NCI-H128 (cell line): ENCODE measurements at regions not wholly inside any gene's neighbourhood (a gene's known extent, or its start where the extent isn't known, plus 50 kb on each side); places are given as distances from the start of the nearest gene placed in this dataset.
"Not testable (repeated sequence)": the region's sequence is repeated elsewhere in the genome, so short reads cannot be mapped to it uniquely, and the experiment has no call there.

Experiments used
- DNase-seq: peaks from one replicate; lab custom pipeline; 2025; ENCODE audit not compliant: unreplicated experiment; lab: John Stamatoyannopoulos, UW

DNA sequence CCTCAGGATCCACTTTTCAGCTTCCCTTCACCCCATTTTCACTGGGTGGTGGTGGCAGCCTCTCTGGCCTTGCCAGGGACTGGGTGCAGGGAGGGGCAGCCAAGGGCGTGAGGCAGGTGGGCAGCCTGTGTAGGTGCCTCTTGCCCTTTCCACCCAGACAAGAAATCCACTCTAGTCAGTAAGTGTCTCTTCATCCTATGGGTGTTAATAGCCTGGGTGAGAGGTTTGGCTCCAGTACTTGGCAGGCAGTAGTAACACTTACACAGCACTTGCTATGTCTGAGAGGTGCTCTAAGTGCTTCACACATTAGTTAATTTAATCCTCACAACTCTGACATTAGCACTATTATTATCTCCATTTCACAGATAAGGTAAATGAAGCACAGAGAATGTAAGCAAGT lies 171.9 kb downstream of the EMP1 start:
- no peak for DNase-seq

DNA sequence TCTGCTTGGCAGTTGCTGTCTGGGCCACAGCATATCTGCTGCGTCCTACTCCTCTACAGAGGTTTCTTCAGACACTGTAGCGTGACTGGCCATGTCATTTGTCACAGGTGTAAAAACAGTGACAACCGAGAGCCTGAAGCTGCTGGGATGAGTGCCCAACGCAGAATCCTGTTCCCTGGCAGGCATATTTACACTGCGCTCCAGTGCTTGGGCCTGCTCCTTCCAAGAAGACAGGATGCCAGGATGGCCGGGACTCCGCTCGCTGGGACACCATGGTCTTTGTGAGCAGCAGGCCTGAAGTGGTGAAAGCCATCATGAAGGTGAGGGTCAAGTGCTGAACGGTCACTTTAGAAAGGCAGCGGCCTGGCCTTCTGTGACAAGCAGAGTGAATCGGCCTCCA lies 171.4 kb downstream of the EMP1 start:
- DNase-seq = no peak

DNA sequence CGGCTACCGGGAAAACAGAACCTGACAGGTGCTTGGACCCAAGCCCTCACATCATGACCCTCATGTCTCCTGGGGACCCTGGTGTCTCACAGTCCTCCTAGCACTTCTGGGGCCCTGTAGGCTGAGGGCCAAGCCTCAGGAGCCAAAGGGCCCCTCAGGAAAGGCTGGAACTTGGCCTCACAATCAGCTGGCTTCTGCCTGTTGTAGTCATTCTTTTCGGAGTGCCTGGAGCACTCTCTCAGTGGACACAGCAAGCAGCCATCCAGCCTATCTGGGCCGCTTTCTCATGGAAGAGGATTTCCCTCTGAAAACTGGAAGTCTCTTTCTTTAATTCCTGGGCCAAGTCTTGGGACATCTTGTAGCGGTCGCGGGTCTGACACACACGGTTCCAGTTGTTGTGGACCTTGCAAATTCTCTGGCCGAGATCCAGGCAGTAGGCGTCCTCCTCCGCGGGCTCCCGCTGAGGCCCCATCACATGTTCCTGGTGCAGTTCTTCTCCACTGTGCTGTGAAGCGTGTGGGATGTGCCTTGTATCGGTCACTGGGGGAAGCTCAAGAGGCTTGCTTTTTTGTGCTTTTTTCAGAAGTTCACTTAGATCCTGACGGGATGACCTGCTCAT lies 169.3 kb downstream of the EMP1 start:
- no peak for DNase-seq

DNA sequence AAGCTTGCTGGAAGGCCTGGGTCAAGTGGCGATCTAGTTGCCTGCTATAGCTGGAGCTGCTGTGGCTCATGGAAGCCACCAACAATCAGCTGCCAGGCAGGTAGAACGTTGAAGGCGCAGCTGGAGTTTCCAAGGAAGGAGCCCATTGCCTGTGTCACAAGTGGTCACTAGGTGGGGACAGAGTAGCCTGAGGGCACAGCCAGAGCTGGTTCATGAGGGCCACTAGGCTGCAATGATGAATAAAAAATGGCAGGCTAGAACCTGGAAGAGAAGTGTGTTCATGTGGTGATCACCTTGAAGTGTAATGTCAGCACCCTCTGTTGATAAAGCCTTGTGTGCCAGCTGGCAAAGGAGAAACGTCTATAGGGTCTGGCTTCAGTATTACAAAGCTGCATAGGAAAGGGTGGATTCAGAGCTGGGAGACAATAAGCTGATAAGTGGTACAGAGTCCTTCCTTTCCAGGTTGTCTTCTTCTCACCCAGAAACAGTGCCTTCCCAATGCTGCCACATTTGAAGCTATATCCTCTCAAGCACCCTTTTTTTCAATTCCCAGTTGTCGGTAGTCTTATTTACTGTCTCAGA lies 165.8 kb downstream of the EMP1 start:
- DNase-seq = peak; percentile 16

DNA sequence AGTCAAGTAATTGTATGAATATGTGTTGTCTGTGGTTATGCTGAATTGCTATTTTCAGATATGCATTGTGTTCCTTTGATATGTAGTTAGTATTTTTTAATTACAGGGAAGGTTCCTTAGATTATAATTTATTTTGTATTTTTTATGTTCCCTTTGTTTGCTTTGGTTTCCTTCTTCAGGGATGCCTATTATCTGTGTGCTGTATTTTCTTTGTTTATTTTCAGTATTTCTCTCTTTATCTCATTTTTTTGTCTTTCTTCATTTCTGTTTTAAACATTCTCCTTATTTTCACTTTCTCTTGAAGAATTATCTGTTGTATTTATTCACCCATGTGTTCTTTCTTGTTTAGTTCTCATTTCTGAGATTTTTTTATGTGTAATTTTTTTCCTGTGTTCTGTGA lies 163.1 kb downstream of the EMP1 start:
- DNase-seq = no peak

DNA sequence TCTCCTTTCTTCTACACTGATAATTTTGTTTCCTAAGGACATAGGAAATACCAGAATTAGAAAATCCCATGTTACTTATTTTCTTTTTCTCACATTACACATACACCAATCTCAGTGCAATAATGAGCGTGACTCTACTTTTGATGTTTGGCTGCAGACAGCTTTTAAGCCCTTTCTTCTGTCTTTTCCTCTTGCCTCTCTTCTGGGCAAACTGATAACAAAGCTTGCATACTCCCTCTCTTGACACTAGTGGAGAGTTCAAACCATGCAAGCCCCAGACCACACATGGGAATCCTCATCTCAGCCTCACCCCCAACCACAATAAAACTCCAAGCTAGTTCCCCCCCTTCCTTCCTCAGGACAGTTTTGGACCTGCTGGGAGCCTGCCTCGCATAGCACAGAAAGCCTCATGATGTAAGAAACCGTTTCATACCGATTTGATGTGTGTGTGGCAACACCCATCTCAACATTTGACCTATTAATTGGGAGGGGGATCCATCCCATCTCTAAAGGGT lies 161.9 kb downstream of the EMP1 start:
- DNase-seq = no peak

DNA sequence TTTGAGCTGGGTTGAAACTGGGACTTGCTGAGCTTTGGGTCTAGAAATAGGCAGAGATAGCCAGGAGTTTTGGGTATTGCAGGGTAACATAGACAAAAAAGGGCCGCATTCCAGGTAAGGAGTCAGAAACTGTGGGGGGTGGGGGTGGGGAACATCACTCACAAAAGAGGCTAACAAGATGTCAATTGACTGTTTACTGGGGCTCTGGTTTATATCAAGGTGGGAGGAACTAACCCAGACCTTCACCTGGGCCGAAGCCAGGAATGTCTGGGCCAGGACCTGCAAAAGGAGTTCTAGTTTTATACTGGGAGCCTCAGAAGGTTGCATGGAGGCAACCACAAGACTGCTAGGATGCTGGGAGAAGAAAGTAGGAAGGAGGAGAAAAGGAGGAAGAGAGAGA lies 154.4 kb downstream of the EMP1 start:
- DNase-seq = no peak

DNA sequence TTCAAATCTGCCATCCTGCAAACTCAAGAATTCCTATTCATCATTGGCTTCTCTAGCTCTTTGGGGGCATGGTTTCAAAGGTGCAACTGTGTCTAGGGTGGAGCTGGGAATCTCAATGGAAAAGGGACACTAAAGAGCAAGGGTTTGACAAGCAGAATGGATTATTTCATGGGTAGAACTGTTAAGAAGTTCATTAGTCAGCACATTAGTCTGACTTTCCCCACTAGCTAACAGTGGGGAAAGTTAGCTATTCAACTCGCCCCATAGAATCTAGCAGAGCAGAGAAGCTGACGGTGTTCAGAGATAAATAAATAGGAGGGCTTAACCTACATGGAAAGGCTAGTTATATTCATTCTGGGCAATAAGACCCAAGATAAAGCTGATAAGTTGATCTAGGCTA lies 153.9 kb downstream of the EMP1 start:
- no peak for DNase-seq

DNA sequence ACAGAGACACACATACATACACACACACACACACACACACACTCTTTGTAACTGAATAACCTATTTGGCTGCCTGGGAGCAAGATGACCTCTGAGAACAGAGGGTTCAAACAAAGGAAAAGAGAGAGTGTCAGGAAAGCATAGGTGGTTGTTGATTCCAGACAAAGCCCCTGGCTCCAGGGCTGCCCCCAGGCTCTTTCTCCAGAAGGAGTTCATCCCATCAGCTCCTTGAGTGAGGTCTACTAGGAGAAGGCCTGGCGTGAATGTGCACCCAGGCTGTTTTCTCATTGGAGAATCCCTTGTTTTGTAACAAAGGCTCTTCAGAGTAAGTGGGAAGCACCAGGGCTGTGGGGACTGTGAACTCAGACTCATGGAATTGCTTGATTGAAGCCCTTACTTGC lies 151.9 kb downstream of the EMP1 start:
- DNase-seq = no peak

DNA sequence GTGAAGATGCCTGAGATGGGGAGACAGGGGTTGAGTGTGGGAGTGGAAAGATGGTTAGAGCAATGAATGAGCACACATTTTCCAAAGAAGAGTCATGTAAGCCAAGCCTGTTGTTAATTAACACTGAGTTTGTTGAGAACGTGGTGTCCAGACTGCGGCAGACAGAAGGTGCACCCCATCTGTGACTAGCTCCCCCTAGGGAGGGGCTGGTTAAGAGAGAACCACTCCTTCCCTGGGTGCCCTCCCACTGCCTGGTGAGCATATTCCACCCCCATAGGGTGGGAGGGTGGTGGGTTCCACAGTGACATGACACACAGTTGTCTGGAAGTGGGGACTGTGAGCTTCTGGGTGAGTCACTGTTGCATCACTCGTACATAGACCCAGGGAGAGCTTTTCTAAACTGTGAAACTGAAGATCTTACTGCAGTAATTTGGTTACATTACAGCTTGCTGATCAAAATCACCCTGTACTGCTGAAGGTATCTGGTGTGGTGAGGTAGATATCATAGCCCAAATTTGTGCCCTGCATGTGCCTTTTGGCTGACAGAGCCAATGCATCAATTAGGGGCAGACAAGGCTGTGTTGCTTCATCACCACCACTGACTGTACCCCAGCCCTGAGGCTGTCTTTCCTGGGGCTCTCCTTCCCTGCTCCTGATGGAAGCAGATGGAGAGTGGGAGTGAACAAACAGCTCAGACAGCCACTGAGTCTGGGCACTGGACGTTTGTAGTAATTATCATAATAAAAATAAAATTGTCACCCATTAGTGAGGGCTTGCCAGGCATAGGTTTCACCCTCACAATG lies 150.9 kb downstream of the EMP1 start:
- no peak for DNase-seq

DNA sequence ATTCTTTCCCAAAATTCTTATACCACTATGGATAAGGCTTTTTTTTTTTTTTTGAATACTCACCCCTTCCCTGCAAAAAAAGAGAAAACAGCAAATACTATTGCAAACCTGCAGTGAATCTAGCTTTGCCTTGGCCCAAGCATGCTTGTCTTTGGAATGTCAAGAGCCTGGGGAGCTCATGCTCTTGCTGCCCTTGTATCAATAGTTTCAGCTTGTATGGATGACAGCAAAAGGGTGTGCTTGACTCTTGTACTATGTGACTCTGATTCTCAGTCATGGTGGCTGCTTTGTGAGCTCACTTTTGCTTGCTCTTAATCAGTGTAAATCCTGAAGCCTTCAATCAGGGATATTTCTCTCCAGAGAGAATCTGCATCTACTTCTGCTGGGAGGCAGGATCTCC lies 149.2 kb downstream of the EMP1 start:
- DNase-seq = no peak

DNA sequence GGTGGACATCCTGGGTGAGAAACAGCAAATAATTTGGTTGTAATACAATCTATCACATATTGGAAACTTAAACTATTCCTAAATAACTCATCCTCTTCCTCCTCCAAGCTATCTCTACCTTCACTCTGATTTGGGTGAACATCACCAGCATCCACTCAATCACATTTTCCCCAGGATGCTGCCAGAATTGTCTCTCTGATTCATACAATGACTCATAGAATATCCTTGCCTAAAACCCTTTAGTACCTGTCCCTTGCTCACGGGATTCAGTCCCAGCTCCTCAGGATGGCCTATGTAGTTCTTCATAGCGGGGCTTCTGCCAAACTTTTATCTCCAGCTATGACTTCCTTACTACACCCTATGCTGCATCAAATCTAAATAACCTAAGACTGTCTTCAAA lies 146.8 kb downstream of the EMP1 start:
- no peak for DNase-seq

DNA sequence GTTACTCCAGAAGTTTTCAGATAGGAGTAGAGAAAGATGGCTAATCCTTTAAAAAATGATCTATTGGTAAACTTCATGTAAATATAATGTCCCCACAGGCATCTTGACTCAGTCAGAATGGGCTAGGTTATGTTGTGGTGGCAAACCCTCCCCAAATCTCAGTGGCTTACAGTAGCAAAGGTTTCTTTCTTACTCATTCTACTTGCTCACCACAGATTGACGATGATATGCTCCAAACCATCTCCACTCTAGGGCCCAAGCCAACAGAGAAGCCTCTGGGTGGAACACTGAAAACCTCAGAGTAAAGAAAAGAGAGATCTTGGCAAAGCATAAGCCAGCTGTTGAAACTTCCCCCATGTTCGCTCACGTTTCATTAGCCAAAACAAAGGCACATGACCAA lies 146.4 kb downstream of the EMP1 start:
- no peak for DNase-seq

DNA sequence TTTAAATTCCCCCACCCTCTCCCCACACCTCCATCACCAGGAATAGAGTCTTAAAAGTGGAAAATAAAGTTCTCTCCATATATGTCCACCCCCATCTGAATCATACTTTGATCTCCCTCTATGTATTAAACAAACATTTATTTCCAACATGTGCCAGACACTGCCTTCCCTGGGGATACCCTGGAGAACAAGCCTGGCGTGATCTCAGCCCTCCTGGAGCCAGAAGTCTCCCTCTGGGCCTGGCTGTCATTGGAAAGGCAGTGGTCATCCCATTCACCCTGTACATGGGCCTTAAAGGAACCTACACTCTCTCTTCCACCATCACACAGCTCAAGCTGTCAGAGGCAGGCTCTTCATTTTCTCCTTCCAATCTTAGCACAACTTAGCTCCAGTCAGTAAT lies 143.6 kb downstream of the EMP1 start:
- no peak for DNase-seq

DNA sequence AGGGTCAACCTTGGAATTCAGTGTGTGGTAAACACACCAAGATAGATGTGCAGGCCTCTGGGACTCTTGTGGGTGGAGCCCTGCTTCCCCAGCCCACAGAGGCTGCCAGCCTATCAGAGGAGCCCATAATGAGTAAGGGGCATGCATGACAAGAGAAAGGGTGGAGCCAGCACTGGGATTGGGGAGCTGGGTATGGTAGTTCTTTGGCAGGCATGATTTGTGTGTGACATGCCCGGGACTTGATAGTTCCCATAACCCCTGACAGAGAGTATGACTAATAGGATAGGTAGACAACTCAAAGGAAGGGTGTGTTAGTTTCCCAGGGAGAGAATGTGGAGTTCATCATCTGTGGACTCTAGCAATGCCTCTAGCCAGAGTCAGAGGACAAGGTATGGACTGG lies 143.0 kb downstream of the EMP1 start:
- no peak for DNase-seq

DNA sequence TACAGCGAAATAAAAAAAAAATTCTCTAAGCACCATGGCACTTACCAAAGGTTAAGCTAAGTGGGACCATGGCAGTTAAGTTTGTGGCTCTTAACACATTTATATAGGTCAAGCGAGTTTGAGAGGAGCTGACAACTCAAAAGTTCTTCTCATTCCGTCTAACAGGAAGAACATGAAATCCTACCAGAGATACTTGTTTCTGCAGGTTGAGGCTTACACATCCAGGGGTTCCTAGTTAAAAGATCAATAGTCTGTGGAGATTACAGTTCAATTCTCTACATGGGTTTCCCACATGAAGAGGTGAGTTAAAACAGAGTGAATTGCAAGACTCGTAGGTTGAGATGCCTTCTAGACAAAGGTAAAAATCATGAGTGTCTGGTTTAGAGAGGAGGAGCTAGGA lies 142.6 kb downstream of the EMP1 start:
- no peak for DNase-seq

DNA sequence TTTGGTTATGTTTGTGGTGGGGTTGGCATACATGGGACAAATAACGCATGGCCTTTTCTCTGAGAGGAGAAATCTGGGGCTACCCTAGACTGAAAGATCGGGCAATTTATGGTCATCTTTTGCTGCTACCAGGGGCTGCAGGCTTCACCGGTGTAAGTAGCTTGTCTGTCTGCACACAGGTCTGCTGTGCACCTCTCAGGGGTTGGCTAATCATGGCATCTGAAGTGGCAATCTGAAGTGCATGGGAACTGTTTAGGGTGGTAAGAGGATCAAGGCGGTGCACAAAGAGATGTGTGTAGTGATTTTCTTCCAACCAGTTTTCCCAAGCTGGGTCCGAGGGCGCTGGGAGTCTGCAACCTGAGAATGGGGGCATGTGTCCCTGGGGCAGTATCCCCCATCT lies 141.3 kb downstream of the EMP1 start:
- no peak for DNase-seq

DNA sequence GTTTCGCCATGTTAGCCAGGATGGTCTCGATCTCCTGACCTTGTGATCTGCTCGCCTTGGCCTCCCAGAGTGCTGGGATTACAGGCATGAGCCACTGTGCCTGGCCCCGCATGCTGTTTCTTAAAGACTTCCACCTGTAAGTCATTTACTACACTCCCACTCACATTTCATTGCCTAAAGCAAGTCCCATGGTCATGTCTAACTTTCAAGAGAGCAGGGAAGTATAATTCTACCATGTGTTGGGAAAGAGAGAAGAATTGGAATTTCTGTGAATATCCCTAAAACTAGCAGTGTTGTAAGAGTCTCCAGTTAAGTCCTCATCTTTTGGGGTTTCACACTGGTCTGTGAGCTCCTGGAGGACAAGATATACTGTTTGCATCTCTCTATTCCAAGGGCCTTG lies 139.7 kb downstream of the EMP1 start:
- no peak for DNase-seq

DNA sequence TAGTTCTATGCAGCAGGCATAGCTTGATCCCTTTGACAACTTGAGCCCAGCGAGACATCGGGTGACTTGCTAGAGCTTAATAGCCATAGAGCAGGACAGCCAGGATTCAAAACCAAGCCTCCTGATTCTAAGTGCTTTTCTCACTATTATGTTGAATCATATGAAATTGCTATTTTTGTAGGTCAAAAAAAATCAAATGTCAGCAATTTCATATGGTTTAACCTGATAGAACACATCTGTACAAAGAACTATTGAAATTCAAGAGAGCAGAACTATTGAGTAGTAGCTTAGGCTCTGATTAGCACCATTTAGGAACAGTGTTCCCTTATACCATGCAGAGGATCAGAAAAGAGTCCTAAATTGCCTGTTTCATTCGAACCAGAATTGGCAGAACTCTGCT lies 132.0 kb downstream of the EMP1 start:
- DNase-seq = no peak

DNA sequence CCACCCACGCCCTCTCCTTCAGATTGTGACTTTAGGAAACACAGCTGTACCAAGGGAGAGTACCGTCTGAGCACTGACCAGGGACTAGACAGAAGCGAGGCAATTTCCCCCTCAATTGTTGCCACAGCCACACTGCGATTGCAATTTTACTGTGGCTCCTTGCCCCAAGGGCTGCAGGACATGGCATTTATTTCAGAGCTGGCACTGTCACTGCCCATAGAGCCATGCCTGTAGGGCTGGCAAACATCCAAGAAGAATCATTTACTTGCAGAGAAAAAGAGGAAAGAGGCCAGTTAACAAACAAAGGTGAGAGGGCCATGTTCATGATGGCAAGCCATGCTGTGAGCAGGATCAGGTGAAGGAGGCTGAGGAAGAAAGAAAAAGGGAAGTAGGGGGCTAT lies 129.6 kb downstream of the EMP1 start:
- DNase-seq = no peak

DNA sequence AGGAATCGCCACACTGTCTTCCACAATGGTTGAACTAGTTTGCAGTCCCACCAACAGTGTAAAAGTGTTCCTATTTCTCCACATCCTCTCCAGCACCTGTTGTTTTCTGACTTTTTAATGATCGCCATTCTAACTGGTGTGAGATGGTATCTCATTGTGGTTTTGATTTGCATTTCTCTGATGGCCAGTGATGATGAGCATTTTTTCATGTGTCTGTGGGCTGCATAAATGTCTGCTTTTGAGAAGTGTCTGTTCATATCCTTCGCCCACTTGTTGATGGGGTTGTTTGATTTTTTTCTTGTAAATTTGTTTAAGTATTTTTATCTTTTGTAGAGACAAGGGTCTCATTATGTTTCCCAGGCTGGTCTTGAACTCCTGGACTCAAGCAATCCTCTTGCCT lies 128.5 kb downstream of the EMP1 start:
- DNase-seq = not testable (repeated sequence)

DNA sequence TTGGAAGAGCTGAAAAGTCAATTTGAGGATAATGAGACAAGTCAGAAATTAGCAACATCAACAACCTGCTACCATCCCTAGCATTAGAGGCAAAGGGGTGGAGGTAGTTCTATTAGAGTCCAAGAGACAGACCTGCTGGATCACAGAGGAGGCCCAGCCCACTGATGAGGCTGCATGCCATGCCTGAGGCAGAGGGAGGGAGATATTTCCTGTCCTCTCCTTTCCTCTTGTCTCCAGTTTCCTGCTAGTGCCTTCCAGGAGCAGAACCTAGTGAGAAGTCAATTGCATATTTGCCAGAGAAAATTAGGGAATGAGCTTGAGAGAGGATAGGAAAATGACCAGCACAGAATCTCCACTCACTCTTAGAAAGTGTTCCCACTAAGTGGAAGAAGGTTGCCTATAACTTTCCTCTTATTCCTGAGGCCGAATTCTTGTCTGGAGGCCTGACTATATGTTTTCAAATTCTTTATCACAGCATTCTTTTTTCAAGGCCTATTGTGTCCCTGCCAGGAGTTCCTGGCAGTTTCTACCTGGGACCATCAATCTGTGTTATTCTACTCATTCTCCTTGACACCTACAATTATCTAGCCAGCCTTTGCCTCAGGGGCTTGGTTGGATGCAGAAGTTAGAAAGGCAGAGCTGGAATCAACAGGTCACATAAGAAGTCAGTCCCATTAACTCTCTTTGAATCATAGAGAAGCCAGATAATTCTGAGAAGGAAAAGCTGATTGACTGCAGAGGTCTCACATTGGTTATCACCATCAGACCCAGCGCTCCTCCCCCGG lies 121.9 kb downstream of the EMP1 start:
- no peak for DNase-seq
